Gastroesophageal sphincter (tissue), 4 donors: ENCODE measurements at regions not wholly inside any gene's neighbourhood (a gene's known extent, or its start where the extent isn't known, plus 50 kb on each side); places are given as distances from the start of the nearest gene placed in this dataset.

Experiments
- ATAC-seq: fragments of 150-250 bp; one replicate; pipeline ENCODE4 v1.9.1; 2016; ENCODE audit warnings: mild to moderate bottlenecking, moderate library complexity
- H3K27ac ChIP-seq, 4 donors: fragments of 200-600 bp; sonication (generic) in 3 of 4; 1 replicate in 3 of 4; 2 replicates in 1 of 4; pipeline ENCODE4 v1.5.1; 2016 to 2019
- H3K27me3 ChIP-seq: fragments of 200-600 bp; sonication (generic); one replicate; pipeline ENCODE4 v1.5.1; 2019
- H3K36me3 ChIP-seq, 2 donors: fragments of 200-600 bp; sonication (generic); one replicate each; pipeline ENCODE4 v1.5.1; 2019; ENCODE audit warnings: control low read depth in 1 of 2
- H3K4me1 ChIP-seq, 3 donors: fragments of 200-600 bp; sonication (generic); 1 replicate in 2 of 3; 2 replicates in 1 of 3; pipeline ENCODE4 v1.5.1; 2016 to 2019; ENCODE audit warnings: control low read depth in 2 of 3
- H3K4me3 ChIP-seq, 2 donors: fragments of 200-600 bp; sonication (generic); one replicate each; pipeline ENCODE4 v1.5.1; 2019; ENCODE audit warnings: mild to moderate bottlenecking in 1 of 2, moderate library complexity in 1 of 2
- H3K9me3 ChIP-seq, 3 donors: fragments of 200-600 bp; sonication (generic); one replicate each; pipeline ENCODE4 v1.5.1; 2017 to 2019; ENCODE audit warnings: control low read depth in 2 of 3
- CTCF ChIP-seq, 4 experiments: fragments of 200-600 bp in 2 of 4; fragments of 450-650 bp in 2 of 4; sonication (generic) in 1 of 4; IDR thresholded peaks; one replicate each; pipeline ENCODE4 v1.5.1; 2017 to 2019; ENCODE audit warnings: antibody characterized with exemption in 4 of 4, mild to moderate bottlenecking in 2 of 4, moderate library complexity in 2 of 4
- EP300 ChIP-seq: sonication (generic); formaldehyde crosslinking; IDR thresholded peaks from one replicate; pipeline ENCODE4 v1.6.1; 2017; ENCODE audit warnings: antibody characterized with exemption, mild to moderate bottlenecking
- POLR2A ChIP-seq, 2 donors: fragments of 450-650 bp; IDR thresholded peaks; one replicate each; pipeline ENCODE4 v1.6.1; 2017; ENCODE audit warnings: antibody characterized with exemption in 2 of 2, mild to moderate bottlenecking in 2 of 2, moderate library complexity in 1 of 2
- POLR2AphosphoS5 ChIP-seq: sonication (generic); formaldehyde crosslinking; IDR thresholded peaks from one replicate; pipeline ENCODE4 v1.6.1; 2017; ENCODE audit warnings: antibody characterized with exemption
- WGBS, 2 donors: methylation state at CpG; one replicate each; pipeline ENCODE4 v1.1.5; 2018; ENCODE audit warnings: low coverage in 1 of 2; 5-methylcytosine and 5-hydroxymethylcytosine counted together

- Histone ChIP-seq H3K36me3 (no peaks in the 10 kb centered on the region), H3K27ac (no peak overlapping the region), H3K4me1 (no peaks in the 10 kb centered on the region), H3K4me3 (no peak overlapping the region), H3K27me3 (peaks cover 37% of the 10 kb centered on the region), H3K9me3 (no peaks in the 10 kb centered on the region)
- no CpG with 5 or more reads among the region's 11 CpGs for WGBS, 2 donors
- ATAC-seq = no peak
- TF ChIP-seq CTCF (IDR thresholded peaks at IDR 0.05) (no peak), POLR2A (IDR thresholded peaks at IDR 0.05) (no peak), EP300 (no peak), POLR2AphosphoS5 (no peak)
Measured at GRCh38 chr7:101698964-101699363, 69.9 kb upstream of the MYL10 start.

GRCh38 chr7:101699399-101699798, 70.3 kb upstream of the MYL10 start:
- H3K4me1 ChIP-seq = no peaks in the 10 kb centered on the region
- WGBS, 2 donors = 69% methylated on average over 2 of the region's 3 CpGs; no CpG with 5 or more reads in 1 of the 2 donors
- no peaks in the 10 kb centered on the region for H3K9me3 ChIP-seq
- TF ChIP-seq POLR2A (IDR thresholded peaks at IDR 0.05) (no peak), POLR2AphosphoS5 (no peak), EP300 (no peak), CTCF (IDR thresholded peaks at IDR 0.05) (no peak)
- no peak overlapping the region for H3K4me3 ChIP-seq
- H3K36me3 ChIP-seq = no peaks in the 10 kb centered on the region
- ATAC-seq = no peak
- no peak overlapping the region for H3K27ac ChIP-seq
- H3K27me3 ChIP-seq = peaks cover 37% of the 10 kb centered on the region

GRCh38 chr7:101699881-101700823, 71.1 kb upstream of the MYL10 start:
- H3K9me3 ChIP-seq = no peaks in the 10 kb centered on the region
- no peaks in the 10 kb centered on the region for H3K36me3 ChIP-seq
- H3K27ac ChIP-seq = no peak overlapping the region
- no peak overlapping the region for H3K4me3 ChIP-seq
- no peak for ATAC-seq
- H3K4me1 ChIP-seq = no peaks in the 10 kb centered on the region
- TF ChIP-seq POLR2A (IDR thresholded peaks at IDR 0.05) (no peak), POLR2AphosphoS5 (no peak), EP300 (no peak), CTCF (IDR thresholded peaks at IDR 0.05) (no peak)
- WGBS, 2 donors = 64 to 81% methylated on average over 12 to 27 of the region's 28 CpGs
- peaks cover 41% of the 10 kb centered on the region for H3K27me3 ChIP-seq

DNA sequence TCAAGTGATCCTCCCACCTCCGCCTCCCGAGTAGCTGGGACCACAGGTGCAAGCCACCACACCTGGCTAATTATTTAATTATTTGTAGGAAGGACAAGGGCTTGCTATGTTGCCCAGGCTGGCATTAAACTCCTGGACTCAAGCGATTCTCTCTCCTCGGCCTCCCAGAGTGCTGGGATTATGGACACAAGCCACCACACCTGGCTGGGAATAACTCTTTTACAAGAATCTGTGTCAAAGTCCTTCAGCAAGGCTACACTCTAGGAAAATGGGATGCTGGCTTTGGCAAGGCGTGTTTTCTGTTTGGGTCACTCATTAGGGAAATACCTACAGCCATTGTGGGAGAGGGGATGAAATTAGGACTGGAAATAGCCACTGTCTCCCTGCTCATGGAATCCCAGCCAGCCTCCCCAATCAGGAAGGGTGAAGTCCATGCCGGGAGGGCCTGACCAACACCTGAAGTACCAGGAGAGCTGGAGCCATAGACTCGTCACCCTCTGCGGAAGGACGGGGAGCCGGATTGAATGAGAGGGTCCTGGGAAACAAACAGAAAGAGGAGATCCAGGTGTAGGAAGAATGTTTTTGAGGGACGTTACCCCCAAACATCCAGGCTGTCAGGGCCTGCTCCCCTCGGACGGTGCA, 72.2 kb upstream of the MYL10 start:
- Histone ChIP-seq H3K9me3 (no peaks in the 10 kb centered on the region), H3K4me1 (no peaks in the 10 kb centered on the region), H3K27ac (no peak overlapping the region), H3K27me3 (peaks cover 49% of the 10 kb centered on the region), H3K36me3 (no peaks in the 10 kb centered on the region), H3K4me3 (no peak overlapping the region)
- 73 to 94% methylated on average over 3 to 9 of the region's 13 CpGs for WGBS, 2 donors
- no peak for ATAC-seq
- TF ChIP-seq POLR2AphosphoS5 (no peak), CTCF (IDR thresholded peaks at IDR 0.05) (no peak)
